Mucosa of descending colon (tissue), 3 donors: ENCODE measurements at regions not wholly inside any gene's neighbourhood (a gene's known extent, or its start where the extent isn't known, plus 50 kb on each side); places are given as distances from the start of the nearest gene placed in this dataset.

Source experiments
- ATAC-seq: fragments of 200-7000 bp; cut with Tn5 transposase; one replicate; pipeline ENCODE4 v1.9.1; 2020; ENCODE audit warnings: mild to moderate bottlenecking, moderate library complexity
- DNase-seq, 3 donors: peaks; one replicate each; pipeline ENCODE4 v3.0.0-alpha.2; 2020
- H3K36me3 ChIP-seq: fragments of 200-600 bp; one replicate; pipeline ENCODE4 v1.8.0; 2021; ENCODE audit warnings: low read depth, mild to moderate bottlenecking
- H3K4me1 ChIP-seq: fragments of 200-600 bp; one replicate; pipeline ENCODE4 v1.8.0; 2021; ENCODE audit warnings: low read depth, mild to moderate bottlenecking
- H3K4me3 ChIP-seq: fragments of 200-600 bp; one replicate; pipeline ENCODE4 v1.8.0; 2021; ENCODE audit warnings: mild to moderate bottlenecking
- H3K9me3 ChIP-seq: fragments of 200-600 bp; one replicate; pipeline ENCODE4 v1.8.0; 2021; ENCODE audit warnings: mild to moderate bottlenecking
- CTCF ChIP-seq: fragments of 200-600 bp; IDR thresholded peaks from one replicate; pipeline ENCODE4 v1.8.0; 2022; ENCODE audit warnings: antibody characterized with exemption, mild to moderate bottlenecking
- intact Hi-C, 2 donors: fragments of 100-400 bp; cut with DNase I in 1 of 2; cut with micrococcal nuclease in 1 of 2; formaldehyde crosslinking; loops; one replicate each; pipeline versions ENCODE4 v1.11.0 to v1.11.1; 2022; cut with DNase I, micrococcal nuclease
- donor health status: DM: no; HTN: no; CAD: no; lungs with moderate emphysema.
- donor health status: DM: no; HTN: no; CAD: no.
- donor health status: DM: no; HTN: yes; CAD: no.

GRCh38 chr5:51096859-51097258 is 286.4 kb upstream of the ISL1 start:
- no peak overlapping the region for H3K4me3 ChIP-seq
- no peaks in the 10 kb centered on the region for H3K36me3 ChIP-seq
- no peak for DNase-seq
- intact Hi-C loops = no loop called here
- no peak for TF ChIP-seq CTCF
- no peak for ATAC-seq
- H3K4me1 ChIP-seq = no peaks in the 10 kb centered on the region
- no peaks in the 10 kb centered on the region for H3K9me3 ChIP-seq

GRCh38 chr5:51099173-51099853 is 283.9 kb upstream of the ISL1 start:
- Histone ChIP-seq H3K4me3 (no peak overlapping the region), H3K36me3 (no peaks in the 10 kb centered on the region), H3K4me1 (no peaks in the 10 kb centered on the region), H3K9me3 (no peaks in the 10 kb centered on the region)
- intact Hi-C loops = no loop called here
- no peak for TF ChIP-seq CTCF
- ATAC-seq (no peak), DNase-seq (no peak)

- intact Hi-C loops = no loop called here
These were observed 278.7 kb upstream of the ISL1 start for GRCh38 chr5:51104556-51104955.

GRCh38 chr5:51109786-51110410 is 273.4 kb upstream of the ISL1 start:
- Histone ChIP-seq H3K9me3 (no peaks in the 10 kb centered on the region), H3K36me3 (no peaks in the 10 kb centered on the region), H3K4me1 (no peaks in the 10 kb centered on the region), H3K4me3 (no peak overlapping the region)
- TF ChIP-seq CTCF = no peak
- ATAC-seq (no peak), DNase-seq (no peak)
- intact Hi-C loops = no loop called here

More at GRCh38 chr5:51104556-51104955, 278.7 kb upstream of the ISL1 start:
- H3K9me3 ChIP-seq = no peaks in the 10 kb centered on the region
- H3K4me3 ChIP-seq = no peak overlapping the region
- H3K4me1 ChIP-seq = no peaks in the 10 kb centered on the region
- DNase-seq (no peak), ATAC-seq (no peak)
- H3K36me3 ChIP-seq = no peaks in the 10 kb centered on the region
- TF ChIP-seq CTCF = no peak

- no peak for TF ChIP-seq CTCF
- intact Hi-C loops = no loop called here
- Histone ChIP-seq H3K9me3 (no peaks in the 10 kb centered on the region), H3K4me3 (no peak overlapping the region), H3K36me3 (no peaks in the 10 kb centered on the region), H3K4me1 (no peaks in the 10 kb centered on the region)
- ATAC-seq = no peak
- DNase-seq = no peak
These were observed 252.0 kb upstream of the ISL1 start for GRCh38 chr5:51131266-51131665.
